ENCODE measurements at regions not wholly inside any gene's neighbourhood (a gene's known extent, or its start where the extent isn't known, plus 50 kb on each side); places are given as distances from the start of the nearest gene placed in this dataset.

DNA sequence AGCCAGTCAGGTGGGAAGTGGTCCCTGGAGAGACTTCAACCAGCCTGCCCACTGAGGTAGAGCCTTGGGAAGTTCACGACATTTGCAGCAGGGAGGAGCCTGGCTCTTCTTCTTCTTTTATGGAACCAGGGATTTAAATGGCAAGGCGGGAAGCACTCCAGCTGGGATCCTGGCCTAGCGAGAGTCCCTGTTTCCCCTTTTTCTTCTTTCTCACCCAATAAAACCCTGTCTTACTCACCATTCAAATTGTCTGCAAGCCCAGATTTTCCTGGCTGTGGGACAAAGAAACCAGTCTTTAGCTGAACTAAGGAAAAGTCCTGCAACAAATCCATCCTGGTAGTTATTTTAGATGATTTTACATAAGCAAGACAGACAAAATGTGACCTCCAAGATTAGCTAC, 503.7 kb downstream of the CDH10 start:
- TF ChIP-seq, protein P1, sequence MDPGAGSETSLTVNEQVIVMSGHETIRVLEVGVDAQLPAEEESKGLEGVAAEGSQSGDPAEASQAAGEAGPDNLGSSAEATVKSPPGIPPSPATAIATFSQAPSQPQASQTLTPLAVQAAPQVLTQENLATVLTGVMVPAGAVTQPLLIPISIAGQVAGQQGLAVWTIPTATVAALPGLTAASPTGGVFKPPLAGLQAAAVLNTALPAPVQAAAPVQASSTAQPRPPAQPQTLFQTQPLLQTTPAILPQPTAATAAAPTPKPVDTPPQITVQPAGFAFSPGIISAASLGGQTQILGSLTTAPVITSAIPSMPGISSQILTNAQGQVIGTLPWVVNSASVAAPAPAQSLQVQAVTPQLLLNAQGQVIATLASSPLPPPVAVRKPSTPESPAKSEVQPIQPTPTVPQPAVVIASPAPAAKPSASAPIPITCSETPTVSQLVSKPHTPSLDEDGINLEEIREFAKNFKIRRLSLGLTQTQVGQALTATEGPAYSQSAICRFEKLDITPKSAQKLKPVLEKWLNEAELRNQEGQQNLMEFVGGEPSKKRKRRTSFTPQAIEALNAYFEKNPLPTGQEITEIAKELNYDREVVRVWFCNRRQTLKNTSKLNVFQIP (CRISPR knock-in tag; IDR thresholded peaks at IDR 0.05; ENCODE audit: borderline replicate concordance, low read depth): no peak
- TF ChIP-seq ZNF70 (CRISPR knock-in tag; IDR thresholded peaks at IDR 0.05): no peak

Data from SK-N-SH treated with all-trans-retinoic acid at 6 μM for 48 hours (cell line).